HG02870 (cell line): ENCODE measurements at regions not wholly inside any gene's neighbourhood (a gene's known extent, or its start where the extent isn't known, plus 50 kb on each side); places are given as distances from the start of the nearest gene placed in this dataset.

Experiments used
- ATAC-seq: cut with Tn5 transposase; IDR thresholded peaks from one replicate; pipeline ENCODE4 v1.9.1; 2021; ENCODE audit warnings: mild to moderate bottlenecking, moderate library complexity; ENCODE audit not compliant: unreplicated experiment

DNA sequence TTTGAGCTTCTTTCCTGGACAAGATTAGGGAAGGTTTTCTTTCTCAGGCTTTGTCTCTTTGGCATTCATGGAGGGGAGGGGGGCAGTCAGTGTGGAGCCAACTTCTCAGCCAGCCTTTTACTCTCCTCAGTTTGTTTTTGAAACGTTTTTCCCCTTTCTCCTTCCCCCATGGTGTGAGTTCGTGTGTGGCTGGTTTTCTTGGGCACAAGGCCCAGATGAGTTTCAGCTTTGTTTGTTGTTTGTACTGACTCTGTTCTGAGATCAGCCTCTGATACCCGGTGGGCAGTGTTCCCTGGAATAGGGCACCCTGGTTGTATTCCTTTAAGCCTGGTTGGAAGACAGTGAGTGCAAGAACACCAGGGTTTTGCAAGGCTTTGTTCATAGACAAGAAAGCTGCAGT lies 168.2 kb upstream of the RARB start:
- ATAC-seq: no peak

DNA sequence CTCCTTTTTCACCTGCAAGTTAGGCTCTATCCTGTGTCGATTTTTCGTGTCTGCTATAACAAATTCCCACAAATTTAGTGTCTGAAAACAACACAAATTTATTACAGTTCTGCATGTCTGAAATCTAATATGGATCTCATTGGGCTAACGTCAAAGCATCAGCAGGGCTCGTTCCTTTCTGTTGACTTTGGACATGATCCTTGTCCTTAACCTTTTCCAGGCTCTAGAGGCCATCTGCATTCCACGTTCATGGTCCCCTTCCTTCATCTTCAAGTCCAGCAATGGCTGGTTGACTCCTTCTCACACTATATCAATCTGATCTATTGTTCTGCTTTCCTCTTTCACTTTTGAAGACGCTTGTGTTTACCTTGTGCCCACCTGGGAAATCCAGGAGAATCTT lies 165.7 kb upstream of the RARB start:
- ATAC-seq: no peak

DNA sequence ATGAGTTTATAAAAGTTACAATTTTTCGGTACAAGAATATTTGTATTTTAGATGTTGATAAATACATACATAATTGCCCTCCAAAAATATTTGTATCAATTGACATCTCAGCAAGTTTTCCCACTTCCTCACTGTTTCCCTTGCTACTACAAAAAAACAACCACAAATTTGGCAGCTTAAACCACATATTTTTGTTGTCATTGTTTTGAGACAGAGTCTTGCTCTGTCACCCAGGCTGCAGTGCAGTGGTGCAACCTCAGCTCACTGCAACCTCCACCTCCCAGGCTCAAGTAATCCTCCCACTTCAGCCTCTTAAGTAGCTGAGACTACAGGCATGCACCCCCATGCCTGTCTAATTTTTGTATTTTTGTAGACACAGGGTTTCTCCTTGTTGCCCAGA lies 162.8 kb upstream of the RARB start:
- no peak for ATAC-seq

DNA sequence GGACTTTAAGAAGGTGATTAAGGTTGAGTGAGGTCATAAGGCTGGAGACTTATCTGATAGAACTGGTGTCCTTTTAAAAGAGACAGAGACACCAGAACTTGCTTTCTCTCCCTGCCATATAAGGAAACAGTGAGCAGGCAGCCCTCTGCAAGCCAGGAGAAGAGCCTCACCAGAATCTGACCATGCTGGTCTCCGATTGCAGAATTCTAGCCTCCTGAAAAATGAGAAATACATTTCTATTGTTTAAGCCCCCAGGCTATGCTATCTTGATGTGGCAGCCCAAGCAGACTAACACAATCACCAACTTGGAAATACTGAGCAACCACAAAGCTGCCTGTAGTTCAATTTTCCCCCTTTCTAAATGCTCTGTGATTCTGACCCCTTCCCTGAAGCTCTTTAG lies 161.4 kb upstream of the RARB start:
- ATAC-seq: no peak

DNA sequence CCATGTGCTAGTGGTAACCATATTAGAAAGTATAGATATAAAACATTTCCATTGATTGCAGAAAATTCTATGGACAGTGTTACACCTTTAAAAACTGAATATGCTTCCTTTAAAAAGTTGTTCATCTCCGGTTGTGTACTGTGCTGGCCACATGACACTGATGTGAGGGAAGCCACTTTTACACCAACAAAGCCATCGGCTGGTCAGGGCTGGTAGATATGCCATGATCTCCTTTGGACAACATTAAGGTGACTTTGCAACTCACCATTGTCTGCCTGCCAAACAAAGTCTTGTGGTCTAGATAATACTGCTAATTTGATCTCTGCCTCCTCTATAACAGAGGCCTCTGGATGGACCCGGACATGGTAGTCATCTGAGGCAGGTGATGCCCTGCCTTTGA lies 156.0 kb upstream of the RARB start:
- no peak for ATAC-seq

DNA sequence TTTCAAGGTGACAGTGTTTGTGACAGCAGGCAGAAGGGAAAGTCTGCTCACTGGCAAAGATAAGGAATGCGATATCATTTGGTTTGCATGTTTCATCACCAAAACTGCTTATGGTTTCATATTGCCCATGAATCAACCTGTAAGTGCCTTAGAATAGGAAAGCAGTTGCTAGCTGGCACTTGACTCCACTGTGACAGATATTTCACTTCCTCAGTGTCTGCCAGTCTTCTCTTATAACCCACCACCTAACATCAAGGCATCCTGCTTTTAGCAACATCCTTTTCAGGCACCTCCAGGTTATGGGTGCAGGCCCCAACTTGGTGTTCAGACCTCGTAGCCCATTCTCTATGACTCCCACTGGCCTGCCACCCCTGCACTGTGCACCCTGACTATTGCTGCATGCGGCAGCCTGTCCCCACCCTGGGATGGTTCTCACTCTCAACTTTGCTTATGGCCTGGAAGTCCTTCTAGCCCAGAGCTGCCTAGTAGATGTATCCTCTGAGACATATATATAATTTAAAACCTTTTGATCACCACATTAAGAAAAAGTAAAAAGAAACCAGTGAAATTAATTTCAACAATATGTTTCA lies 154.4 kb upstream of the RARB start:
- no peak for ATAC-seq

DNA sequence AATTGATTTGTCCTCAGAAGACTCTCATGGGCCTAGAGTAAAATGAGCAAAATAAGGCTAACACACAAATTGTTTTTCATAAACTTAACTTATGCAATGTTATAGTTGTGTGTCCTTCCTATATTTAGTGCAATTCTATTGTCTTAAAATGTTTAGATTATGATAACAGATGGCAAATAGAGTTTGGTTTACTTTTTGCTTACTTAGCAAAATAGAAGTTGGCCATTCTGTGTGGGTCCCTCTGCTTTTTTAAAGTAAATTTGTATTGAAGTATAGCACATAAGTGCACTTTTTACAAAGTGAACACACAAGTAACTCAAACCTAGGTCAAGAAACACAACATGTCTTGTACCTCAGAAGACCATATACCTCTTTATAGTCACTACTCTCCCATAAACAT lies 150.6 kb upstream of the RARB start:
- ATAC-seq: no peak

DNA sequence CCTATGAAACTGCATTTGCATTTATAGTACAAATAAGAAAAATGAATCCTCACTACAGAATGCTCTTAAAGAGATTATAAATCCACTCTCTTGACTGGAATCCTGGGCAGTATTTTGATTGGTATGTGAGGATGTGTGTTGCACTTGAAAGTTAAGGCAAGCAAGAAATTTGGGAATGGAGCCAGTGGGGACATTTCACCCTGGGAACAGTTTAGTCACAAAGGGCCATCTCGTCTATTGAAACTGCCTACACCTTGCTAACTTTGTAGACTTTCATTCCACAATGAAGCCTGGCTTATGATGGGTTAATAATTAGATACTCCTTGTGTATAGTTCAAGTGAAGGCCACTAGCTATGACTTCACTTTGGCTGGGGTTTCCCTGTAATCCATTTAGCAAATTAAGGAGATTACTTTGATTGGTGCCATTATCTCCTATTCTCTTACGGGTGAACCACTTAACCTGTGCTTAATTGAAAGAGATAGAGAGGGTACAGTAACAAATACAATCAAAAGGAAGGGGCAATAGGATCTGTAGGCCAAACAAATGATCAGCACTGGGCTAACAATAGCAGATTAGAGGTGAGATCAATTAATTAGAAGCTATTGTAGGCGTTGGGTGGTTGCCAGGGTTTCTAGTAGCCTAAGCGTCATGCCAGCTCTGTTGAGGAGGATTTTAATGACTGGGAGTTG lies 146.9 kb upstream of the RARB start:
- ATAC-seq: no peak

DNA sequence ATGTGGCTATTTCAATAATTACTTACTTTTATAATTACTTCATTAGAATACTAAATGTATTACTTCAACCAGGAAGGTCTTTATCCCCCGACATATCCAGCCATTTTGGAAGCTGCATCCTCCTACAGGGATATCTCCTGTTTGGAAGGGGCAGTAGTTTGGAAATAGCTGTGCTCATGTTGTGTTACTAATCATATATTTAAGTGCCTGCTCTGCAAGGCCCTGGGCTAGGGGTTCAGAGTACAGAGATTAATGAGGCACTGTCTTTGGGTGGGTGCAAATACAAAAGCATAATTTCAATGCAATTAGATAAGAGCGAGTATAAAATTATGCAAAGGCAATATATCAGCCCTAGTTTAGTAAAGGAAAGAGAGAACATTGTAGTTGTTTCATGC lies 146.3 kb upstream of the RARB start:
- ATAC-seq: no peak

DNA sequence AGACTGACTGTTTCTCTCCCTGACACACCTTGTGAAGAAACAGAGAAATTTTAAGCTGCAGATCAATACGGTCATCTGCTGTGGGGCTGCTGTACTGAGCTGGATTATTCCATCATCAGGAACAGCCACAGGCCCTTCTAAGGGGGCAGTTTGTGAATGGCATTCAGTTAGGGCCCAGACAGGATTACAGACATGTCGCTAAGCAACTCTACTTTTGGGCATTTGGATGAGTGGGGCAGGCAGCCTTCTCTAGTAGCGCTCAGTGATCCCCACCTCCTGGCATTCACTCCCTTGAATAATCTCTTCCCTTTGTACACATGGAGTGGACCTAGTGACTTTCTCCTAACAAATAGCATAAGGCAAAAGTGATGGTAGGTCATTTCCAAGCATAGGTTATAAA lies 144.4 kb upstream of the RARB start:
- ATAC-seq: no peak

DNA sequence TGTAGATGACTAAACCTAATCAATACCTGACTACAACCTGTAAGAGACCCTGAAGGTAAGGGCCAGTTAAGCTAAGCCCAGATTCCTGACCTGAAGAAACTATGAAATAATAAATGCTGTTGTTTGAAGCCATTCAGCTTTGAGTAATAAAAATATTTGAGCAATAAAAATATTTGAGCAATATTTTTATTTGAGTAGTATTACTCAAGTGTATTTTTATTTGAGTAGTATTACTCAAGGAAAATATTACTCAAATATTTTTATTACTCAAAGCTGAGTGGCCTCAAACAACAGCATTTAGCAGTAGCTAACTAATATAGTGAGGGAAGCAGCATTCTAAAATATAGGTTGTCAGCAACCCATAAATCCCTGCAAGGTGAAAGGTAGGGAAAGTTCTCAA lies 143.8 kb upstream of the RARB start:
- no peak for ATAC-seq

DNA sequence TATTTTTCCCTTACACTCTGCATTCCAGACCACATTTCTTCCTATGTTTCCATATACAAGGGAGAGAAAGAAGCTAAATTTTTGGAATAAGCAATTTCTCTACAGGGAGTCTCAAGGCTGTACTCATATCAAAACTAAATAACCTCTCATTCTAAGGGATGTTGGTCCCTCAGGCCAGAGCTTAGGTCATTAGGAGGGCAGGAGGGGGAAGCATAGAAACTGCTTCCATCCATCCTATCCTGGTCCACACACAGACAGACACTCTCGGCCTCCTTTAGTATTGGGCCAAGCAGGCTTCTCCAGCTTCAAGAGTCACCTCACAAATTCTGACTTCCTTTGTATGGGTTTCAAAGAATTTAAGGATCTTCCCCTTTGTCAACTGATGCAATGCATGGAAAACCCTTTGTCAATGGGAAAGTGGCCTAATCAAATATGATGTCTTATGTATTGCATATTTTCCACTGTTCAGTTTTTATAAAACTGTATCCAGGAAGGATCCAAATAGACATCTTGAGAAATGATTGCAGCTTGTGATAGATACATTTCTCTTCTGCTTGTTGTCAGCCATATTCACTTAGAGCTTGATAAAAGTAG lies 140.7 kb upstream of the RARB start:
- ATAC-seq: no peak

DNA sequence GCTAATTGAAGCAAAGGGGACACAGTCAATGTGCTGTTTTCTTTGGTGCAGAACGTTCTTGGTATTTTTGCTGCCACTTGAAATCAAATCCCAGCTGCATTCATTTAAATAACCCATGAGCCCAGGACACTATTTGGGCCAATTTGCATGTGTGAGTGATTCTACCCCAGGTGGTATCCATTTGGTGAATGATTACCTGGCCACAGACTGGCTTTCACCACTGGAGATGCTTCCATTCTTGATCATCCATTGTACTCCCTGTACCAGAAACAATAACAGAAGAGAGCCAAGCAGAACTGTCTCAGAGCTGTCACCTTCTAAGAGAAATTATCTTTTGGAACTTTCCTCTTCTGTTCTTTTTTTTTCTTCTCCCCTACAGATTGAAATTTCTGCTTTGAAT lies 139.7 kb upstream of the RARB start:
- no peak for ATAC-seq

DNA sequence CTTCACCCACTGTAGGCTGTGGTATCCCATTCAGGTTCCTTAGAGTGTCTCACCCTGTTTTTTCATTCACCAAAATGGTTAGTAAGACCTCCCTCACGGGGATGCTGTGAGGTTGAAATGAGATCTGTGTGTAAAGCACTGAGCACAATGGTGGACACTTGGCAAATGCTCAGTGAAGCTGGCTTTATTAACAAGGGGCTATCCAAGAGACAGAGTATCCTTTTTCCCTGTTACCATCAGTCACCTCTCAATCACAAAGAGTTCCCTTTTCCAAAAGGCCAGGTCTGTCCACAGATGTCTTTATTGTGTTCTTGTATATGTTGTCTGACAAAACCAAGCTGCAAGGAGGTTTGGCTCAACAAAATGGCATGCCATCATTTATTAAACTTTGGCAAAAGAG lies 138.9 kb upstream of the RARB start:
- ATAC-seq: no peak

DNA sequence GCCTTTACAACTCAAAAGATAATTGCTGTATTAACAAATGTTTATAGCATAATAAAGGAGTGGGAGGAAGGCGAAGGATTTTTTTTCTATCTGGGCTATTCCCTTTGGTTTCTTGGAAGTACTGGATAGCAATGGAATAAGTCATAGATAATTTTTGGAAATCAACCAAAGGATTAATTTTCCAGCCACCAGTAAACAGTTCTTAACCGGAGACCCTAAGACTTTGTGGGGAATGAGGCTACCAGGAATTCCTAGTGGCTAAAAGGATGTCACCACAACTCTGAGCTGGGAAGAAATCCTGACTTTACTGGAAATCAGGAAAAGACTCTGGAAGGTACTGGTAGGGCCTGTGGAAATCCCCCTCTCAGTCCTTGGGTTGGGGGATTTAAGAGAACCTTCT lies 138.4 kb upstream of the RARB start:
- ATAC-seq: no peak

DNA sequence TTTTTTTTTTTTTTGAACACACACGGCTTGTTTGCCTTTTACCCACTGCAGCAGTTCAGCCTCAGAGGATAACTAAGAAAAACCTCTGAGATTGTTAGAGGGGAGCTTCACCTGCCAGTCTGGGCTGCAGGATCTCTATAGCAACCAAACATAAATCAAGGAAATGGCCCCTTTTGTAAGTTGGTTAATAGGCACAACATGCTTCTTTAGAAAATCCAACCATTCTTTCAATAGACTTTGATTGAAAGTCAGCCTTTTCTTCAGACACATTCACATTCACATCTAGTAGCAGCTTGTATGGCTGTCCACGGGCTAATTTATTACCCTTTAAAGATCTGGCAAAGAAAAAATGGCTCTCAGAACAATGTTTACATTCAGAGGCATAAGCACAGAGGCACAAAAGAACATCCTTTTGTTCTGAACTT lies 136.6 kb upstream of the RARB start:
- no peak for ATAC-seq

DNA sequence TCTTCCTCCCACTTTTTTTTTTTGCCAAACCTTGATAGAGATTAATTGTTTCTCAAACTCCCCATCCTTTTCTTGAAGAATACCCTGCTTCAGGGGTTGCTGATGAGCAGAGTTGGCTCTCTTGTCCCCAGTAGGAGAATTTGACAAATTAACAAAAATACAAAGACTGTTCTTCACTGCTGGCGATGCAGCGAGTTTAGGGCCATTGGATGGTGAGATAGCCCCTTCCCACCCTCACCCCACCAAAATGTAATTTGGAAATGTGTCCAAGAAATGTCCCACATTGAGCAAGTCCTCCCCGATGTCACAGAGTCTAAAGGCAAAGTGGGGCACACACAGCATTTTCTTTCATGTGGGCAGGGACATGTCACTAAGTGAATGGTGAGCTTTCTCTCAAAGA lies 136.0 kb upstream of the RARB start:
- ATAC-seq: no peak

DNA sequence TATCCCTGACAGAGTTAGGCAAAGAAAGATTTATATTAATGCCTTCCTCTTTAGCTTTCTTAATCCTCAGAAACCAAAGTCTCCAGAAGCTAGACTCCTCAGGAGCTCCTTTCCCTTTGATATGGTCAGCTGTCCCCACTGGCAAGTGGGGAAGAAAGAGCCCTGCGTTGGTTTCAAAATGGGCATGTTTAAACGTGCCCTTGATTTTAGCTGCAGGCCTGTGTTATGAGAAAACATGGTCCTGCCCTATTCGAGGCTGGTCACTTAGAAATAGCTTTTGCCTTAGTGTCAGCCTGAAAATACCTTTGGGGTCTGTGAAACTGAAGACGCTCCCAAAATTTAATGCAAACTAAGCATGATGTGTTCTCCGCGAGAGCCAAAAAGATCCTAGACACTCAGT lies 135.5 kb upstream of the RARB start:
- ATAC-seq: no peak

DNA sequence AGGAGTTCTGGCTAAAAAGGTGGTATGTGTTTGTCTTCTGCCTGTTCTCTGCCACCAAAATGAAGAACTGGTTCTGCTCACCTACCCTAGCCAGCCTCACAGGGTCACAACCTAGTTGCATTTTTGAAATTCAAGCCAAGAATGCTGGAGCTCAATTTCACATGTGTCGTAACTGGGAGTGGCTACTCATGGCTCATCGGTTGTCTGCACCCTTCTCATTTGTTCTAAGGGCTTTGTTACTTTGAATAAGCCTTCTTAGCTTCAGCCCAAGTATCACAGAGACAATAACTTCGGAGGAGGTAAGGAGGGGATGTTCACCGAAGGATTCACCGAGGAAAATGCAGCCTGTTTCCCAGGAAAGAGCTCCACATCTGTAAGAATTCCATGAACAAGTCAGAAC lies 134.3 kb upstream of the RARB start:
- ATAC-seq: no peak

DNA sequence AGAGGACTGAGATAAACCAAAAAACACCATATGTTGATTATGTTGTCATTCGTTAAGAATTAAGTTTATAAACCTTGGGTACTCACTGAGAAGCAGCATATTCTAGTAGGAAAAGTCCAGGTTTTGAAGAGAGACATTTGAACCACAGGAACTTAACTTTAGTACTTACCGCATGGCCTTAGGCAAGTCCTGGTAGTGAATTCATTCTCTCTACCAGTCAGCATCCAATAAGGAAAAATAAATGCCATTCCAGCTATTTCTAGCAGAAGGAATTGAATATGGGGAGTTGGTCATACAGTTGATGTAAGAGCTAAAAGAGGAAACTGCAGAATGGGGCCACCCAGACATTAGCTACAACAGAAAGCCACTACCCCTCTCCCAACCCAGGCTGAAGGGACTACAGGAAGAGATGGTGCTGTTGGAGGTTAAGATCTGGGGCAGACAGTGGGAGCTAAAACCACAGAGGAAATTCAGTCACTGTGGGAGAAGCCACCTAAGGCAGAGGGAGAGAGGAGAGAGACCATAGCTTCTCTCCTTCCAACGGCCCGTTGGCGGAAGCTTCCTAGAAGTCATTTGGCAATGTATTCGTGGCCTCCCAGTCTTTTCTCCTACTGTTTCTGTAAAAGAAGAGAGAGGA lies 133.8 kb upstream of the RARB start:
- no peak for ATAC-seq

DNA sequence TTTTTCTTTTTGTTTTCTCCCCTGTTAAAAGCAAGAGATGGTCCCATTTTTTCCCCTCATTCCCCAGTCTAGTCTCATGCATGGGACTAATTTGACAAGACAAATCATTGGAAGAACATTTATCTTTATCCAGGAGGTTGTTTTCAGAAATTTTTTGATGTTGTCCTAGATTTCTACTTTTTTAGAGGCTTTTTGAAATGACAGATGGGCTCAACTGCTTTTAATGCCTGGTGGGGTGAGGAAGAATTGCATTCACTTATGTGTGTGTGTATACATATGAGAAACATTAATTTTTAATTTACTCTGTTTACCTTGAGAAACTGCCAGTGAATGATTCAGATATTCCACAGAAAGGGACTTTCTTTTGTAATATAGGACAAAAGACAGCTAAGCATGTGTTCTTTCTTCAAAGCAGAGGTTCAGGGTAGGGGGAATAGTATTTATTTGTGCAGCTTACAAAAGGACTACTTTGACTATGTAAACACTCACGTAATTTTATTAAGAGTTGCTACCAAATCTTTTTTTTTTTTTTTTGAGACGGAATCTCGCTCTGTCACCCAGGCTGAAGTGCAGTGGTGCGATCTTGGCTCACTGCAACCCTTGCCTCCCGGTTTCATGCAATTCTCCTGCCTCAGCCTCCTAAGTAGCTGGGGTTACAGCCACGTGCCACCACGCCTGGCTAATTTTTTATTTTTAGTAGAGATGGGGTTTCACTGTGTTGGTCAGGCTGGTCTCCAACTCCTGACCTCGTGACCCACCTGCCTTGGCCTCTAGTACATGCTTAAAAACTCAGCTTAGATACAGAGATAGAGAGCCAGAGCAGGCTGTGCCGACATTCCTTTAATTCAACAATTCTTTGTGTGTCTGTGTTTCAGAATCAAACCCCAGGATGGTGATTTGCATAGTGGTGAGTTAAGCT lies 130.1 kb upstream of the RARB start:
- no peak for ATAC-seq
